H1 (cell line): ENCODE measurements at regions not wholly inside any gene's neighbourhood (a gene's known extent, or its start where the extent isn't known, plus 50 kb on each side); places are given as distances from the start of the nearest gene placed in this dataset.

Experiments used
- CBX8 ChIP-seq: fragments of 300-800, 300-1000 bp; sonication (generic); IDR thresholded peaks from 2 replicates; pipeline ENCODE4 v1.7.1; 2016; ENCODE audit warnings: low read depth, low read length, borderline replicate concordance
- CTCF ChIP-seq, 3 experiments: IDR thresholded peaks; 1 replicate in 2 of 3; 2 replicates in 1 of 3; pipeline versions ENCODE4 v1.5.1 to v1.6.1; 2011; ENCODE audit warnings: low read length in 3 of 3, mild to moderate bottlenecking in 3 of 3, inconsistent platforms in 2 of 3, low read depth in 1 of 3, moderate library complexity in 1 of 3; ENCODE audit not compliant: insufficient read depth in 1 of 3; ENCODE audit errors: control extremely low read depth in 1 of 3
- EP300 ChIP-seq, 2 experiments: IDR thresholded peaks; 1 replicate in 1 of 2; 2 replicates in 1 of 2; pipeline ENCODE4 v1.6.1; 2011 to 2012; ENCODE audit warnings: low read depth in 2 of 2, low read length in 2 of 2, mild to moderate bottlenecking in 2 of 2, borderline replicate concordance in 1 of 2, inconsistent platforms in 1 of 2, moderate library complexity in 1 of 2
- KDM1A ChIP-seq: fragments of 200-600, 300-600 bp; sonication (generic); IDR thresholded peaks from 2 replicates; pipeline ENCODE4 v1.7.1; 2016; ENCODE audit warnings: mild to moderate bottlenecking, low read length, borderline replicate concordance
- KDM5A ChIP-seq: fragments of 200-600 bp; IDR thresholded peaks from 2 replicates; pipeline ENCODE4 v1.7.1; 2012; ENCODE audit warnings: mild to moderate bottlenecking, low read length, inconsistent platforms, mixed read lengths
- RFX5 ChIP-seq: IDR thresholded peaks from 2 replicates; pipeline ENCODE4 v1.6.1; 2011; ENCODE audit warnings: low read depth, low read length, improper control_type of control experiment, borderline replicate concordance
- SUZ12 ChIP-seq: fragments of 200-600 bp; sonication (generic); IDR thresholded peaks from 2 replicates; pipeline ENCODE4 v1.6.1; 2012; ENCODE audit warnings: mild to moderate bottlenecking, inconsistent platforms, low read length, moderate library complexity, mixed read lengths

GRCh38 chr3:8279886-8280550, 221.6 kb upstream of the LMCD1 start:
- TF ChIP-seq CTCF (IDR thresholded peaks at IDR 0.05; ENCODE audit: control extremely low read depth in 1 of 3, insufficient read depth in 1 of 3, low read depth in 1 of 3, low read length in 3 of 3): no peak
- TF ChIP-seq KDM1A: no peak
- TF ChIP-seq SUZ12: no peak
- no peak for TF ChIP-seq KDM5A
- no peak for TF ChIP-seq RFX5
- TF ChIP-seq EP300 (IDR thresholded peaks at IDR 0.05; ENCODE audit: borderline replicate concordance in 1 of 2, low read depth in 2 of 2, low read length in 2 of 2): no peak
- no peak for TF ChIP-seq CBX8
